HepG2 (cell line): ENCODE measurements at regions not wholly inside any gene's neighbourhood (a gene's known extent, or its start where the extent isn't known, plus 50 kb on each side); places are given as distances from the start of the nearest gene placed in this dataset.

ENCODE experiments used
- ATAC-seq: fragments of 200-7000 bp; cut with Tn5 transposase; 3 replicates; pipeline ENCODE4 v1.9.1; 2020; ENCODE audit warnings: mild to moderate bottlenecking, moderate library complexity
- BruUV-seq: library from RNA; stranded (reverse); fragments of 400-500 nt; replicated peaks from 2 replicates; lab custom pipeline; 2021; lab: Mats Ljungman, UMichigan
- CTCF ChIA-PET: fragments of 300-600 bp; formaldehyde crosslinking; extraction: SDS; loops from one replicate; lab custom pipeline; 2021; ENCODE audit warnings: low total read pairs, inconsistent platforms, low intra/inter-chr PET ratio; lab: Yijun Ruan, JAX
- POLR2A ChIA-PET: fragments of 350-600 bp; sonication (Branson Sonifier 250); formaldehyde crosslinking; loops from one replicate; lab custom pipeline; 2020; ENCODE audit warnings: antibody characterized with exemption, inconsistent platforms; lab: Yijun Ruan, JAX
- DNase-seq: peaks from one replicate; pipeline ENCODE4 v3.0.0-alpha.2; 2015; ENCODE audit warnings: low spot score
- FAIRE-seq: peaks from 3 replicates; lab custom pipeline; 2011; peaks lifted over from hg19 to GRCh38; lab: Jason Lieb, UNC
- H2AFZ ChIP-seq: one replicate; pipeline ENCODE4 v1.6.1; 2011; ENCODE audit warnings: low read length, inconsistent platforms
- H3K27ac ChIP-seq: fragments of 300-600 bp; 3 replicates; pipeline ENCODE4 v1.8.0; 2011; ENCODE audit warnings: mixed run types, mild to moderate bottlenecking, mixed read lengths, low read length, inconsistent platforms; ENCODE audit not compliant: insufficient read depth; ENCODE audit errors: extremely low read length
- H3K27me3 ChIP-seq, 2 experiments: fragments of 200-600 bp in 1 of 2; 2 replicates in 1 of 2; 3 replicates in 1 of 2; pipeline versions ENCODE4 v1.6.0 to v1.8.0; 2011; ENCODE audit warnings: low read length in 2 of 2, mild to moderate bottlenecking in 2 of 2, moderate library complexity in 2 of 2, inconsistent platforms in 1 of 2; ENCODE audit not compliant: insufficient read depth in 2 of 2, control insufficient read depth in 1 of 2
- H3K36me3 ChIP-seq, 2 experiments: fragments of 200-600 bp in 1 of 2; replicated peaks in 1 of 2; 2 replicates in 1 of 2; 3 replicates in 1 of 2; pipeline versions ENCODE4 v1.5.1 to v1.8.0; 2011; ENCODE audit warnings: low read length in 2 of 2, inconsistent platforms in 1 of 2; ENCODE audit not compliant: insufficient read depth in 2 of 2, control insufficient read depth in 1 of 2
- H3K4me1 ChIP-seq: 2 replicates; pipeline ENCODE4 v1.5.1; 2012; ENCODE audit warnings: low read length, inconsistent platforms; ENCODE audit not compliant: insufficient read depth
- H3K4me2 ChIP-seq: 2 replicates; pipeline ENCODE4 v1.6.0; 2011; ENCODE audit warnings: low read depth, low read length, inconsistent platforms
- H3K4me3 ChIP-seq, 3 experiments: fragments of 200-600 bp in 1 of 3; sonication (generic), shearing (Covaris generic) in 1 of 3; replicated peaks in 1 of 3; 2 replicates each; pipeline ENCODE4 v1.5.1; 2011 to 2016; ENCODE audit warnings: low read length in 3 of 3, inconsistent platforms in 2 of 3, low read depth in 2 of 3, mild to moderate bottlenecking in 2 of 3, control low read depth in 1 of 3, mixed read lengths in 1 of 3; ENCODE audit not compliant: insufficient read depth in 1 of 3
- H3K79me2 ChIP-seq: one replicate; pipeline ENCODE4 v1.6.1; 2011; ENCODE audit warnings: low read length, inconsistent platforms; ENCODE audit not compliant: insufficient read depth
- H3K9ac ChIP-seq: 2 replicates; pipeline ENCODE4 v1.6.0; 2011; ENCODE audit warnings: mild to moderate bottlenecking, low read depth, low read length, inconsistent platforms; ENCODE audit not compliant: insufficient read depth
- H3K9me3 ChIP-seq: 2 replicates; pipeline ENCODE4 v1.5.1; 2012; ENCODE audit warnings: mild to moderate bottlenecking, low read length
- H4K20me1 ChIP-seq: 2 replicates; pipeline ENCODE4 v1.6.0; 2011; ENCODE audit warnings: inconsistent platforms, mild to moderate bottlenecking, low read length, moderate library complexity; ENCODE audit not compliant: insufficient read depth
- AFF4 ChIP-seq: sonication (generic); formaldehyde crosslinking; IDR thresholded peaks from 2 replicates; pipeline ENCODE4 v1.4.0; 2020; ENCODE audit warnings: missing genetic modification reagents
- ELF1 ChIP-seq: sonication (generic); formaldehyde crosslinking; IDR thresholded peaks from 2 replicates; pipeline ENCODE4 v1.4.0; 2020; ENCODE audit warnings: missing genetic modification reagents
- ETV6 ChIP-seq: sonication (generic); formaldehyde crosslinking; conservative IDR thresholded peaks from 2 replicates; pipeline ENCODE4 v1.4.0; 2020; ENCODE audit warnings: missing genetic modification reagents
- HDAC1 ChIP-seq: sonication (generic); formaldehyde crosslinking; IDR thresholded peaks from 2 replicates; pipeline ENCODE4 v1.5.1; 2020; ENCODE audit warnings: mild to moderate bottlenecking, missing genetic modification reagents
- HOXA7 ChIP-seq: sonication (generic); formaldehyde crosslinking; IDR thresholded peaks from 2 replicates; pipeline ENCODE4 v1.8.1; 2022; ENCODE audit warnings: mild to moderate bottlenecking, missing genetic modification reagents, moderate library complexity
- SNAPC4 ChIP-seq: sonication (generic); formaldehyde crosslinking; IDR thresholded peaks from 2 replicates; pipeline ENCODE4 v1.4.0; 2020; ENCODE audit warnings: mild to moderate bottlenecking, missing genetic modification reagents
- THAP8 ChIP-seq: sonication (generic); formaldehyde crosslinking; IDR thresholded peaks from 2 replicates; pipeline ENCODE4 v1.5.1; 2020; ENCODE audit warnings: missing genetic modification reagents, mild to moderate bottlenecking, borderline replicate concordance
- ZFP82 ChIP-seq: sonication (generic); formaldehyde crosslinking; IDR thresholded peaks from 2 replicates; pipeline ENCODE4 v1.5.1; 2020; ENCODE audit warnings: mild to moderate bottlenecking, missing genetic modification reagents, borderline replicate concordance
- ZFP90 ChIP-seq: sonication (generic); formaldehyde crosslinking; IDR thresholded peaks from 2 replicates; pipeline ENCODE4 v1.8.0; 2022; ENCODE audit warnings: missing genetic modification reagents, mild to moderate bottlenecking, inconsistent platforms, borderline replicate concordance
- ZKSCAN5 ChIP-seq: sonication (generic); formaldehyde crosslinking; IDR thresholded peaks from 2 replicates; pipeline ENCODE4 v1.5.1; 2020; ENCODE audit warnings: mild to moderate bottlenecking, missing genetic modification reagents
- ZNF292 ChIP-seq: sonication (generic); formaldehyde crosslinking; IDR thresholded peaks from 2 replicates; pipeline ENCODE4 v1.8.1; 2022; ENCODE audit warnings: mild to moderate bottlenecking, low read depth, missing genetic modification reagents, borderline replicate concordance
- ZNF432 ChIP-seq: sonication (generic); formaldehyde crosslinking; IDR thresholded peaks from 2 replicates; pipeline ENCODE4 v1.5.0; 2020; ENCODE audit warnings: missing genetic modification reagents, mild to moderate bottlenecking, borderline replicate concordance
- ZNF781 ChIP-seq: sonication (generic); formaldehyde crosslinking; IDR thresholded peaks from 2 replicates; pipeline ENCODE4 v1.5.1; 2020; ENCODE audit warnings: borderline replicate concordance, mild to moderate bottlenecking, missing genetic modification reagents; ENCODE audit errors: not compliant biosample characterization
- WGBS: methylation state at CpG from one replicate; pipeline ENCODE4 v1.1.6; 2017; ENCODE audit warnings: low lambda C conversion rate; 5-methylcytosine and 5-hydroxymethylcytosine counted together
- in situ Hi-C: cut with HindIII; loops from 2 replicates; pipeline ENCODE4 v1.10.0; 2017; ENCODE audit warnings: low pct_unique_long_range_greater_than_20kb; ENCODE audit not compliant: extremely low pct_ligation_motif_present
- intact Hi-C: fragments of 100-400 bp; cut with micrococcal nuclease; formaldehyde crosslinking; loops from one replicate; pipeline ENCODE4 v1.10.0; 2022; ENCODE audit not compliant: unreplicated experiment

DNA sequence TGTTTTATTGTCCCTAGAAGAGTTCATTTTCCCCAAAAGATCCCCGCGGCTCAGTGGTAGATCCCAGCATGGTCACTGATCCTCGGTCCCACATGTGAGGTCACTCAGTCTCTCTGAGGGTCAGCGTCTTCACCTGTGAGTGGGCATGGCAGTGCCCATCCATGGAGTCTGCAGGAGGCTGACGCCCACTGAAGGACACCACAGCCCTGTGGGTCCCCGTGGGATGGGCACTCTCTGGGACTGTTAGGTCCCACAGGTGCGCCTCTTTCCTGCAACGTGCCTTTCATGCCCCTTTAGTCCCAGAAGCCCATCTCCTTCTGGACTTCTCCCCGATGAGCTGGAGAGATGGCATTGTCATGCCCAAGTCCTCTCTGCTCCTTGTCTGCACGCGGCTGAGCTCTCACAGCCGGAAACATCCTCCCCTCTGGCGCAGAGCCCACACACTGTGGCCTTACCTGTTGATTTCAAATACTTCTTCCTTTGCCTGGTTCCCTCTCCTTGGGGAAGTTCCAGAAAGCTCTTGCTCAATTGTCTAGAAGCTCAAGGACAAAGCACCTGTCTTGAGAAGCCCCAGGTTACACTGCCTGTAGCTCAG is 75.9 kb downstream of the PTGR3 start:
- POLR2A ChIA-PET = no interaction called here
- no TSS peak for BruUV-seq
- CTCF ChIA-PET = no interaction called here

More for the DNA sequence above, 75.9 kb downstream of the PTGR3 start:
- Histone ChIP-seq H4K20me1 (no peaks in the 10 kb centered on the region), H3K36me3 (no peaks in the 10 kb centered on the region), H3K79me2 (no peaks in the 10 kb centered on the region), H3K4me1 (peaks cover 8% of the 10 kb centered on the region), H3K4me2 (no peak overlapping the region), H2AFZ (no peak overlapping the region), H3K27me3 (peaks cover 0 to 40% of the 10 kb centered on the region in 2 experiments; a peak in 4 of 5 replicates), H3K27ac (no peak overlapping the region), H3K9ac (no peak overlapping the region), H3K4me3 (no peak overlapping the region), H3K9me3 (no peaks in the 10 kb centered on the region)
- FAIRE-seq (no peak), ATAC-seq (no peak), DNase-seq (no peak)
- 38% methylated on average over 11 of the region's 13 CpGs for WGBS
- TF ChIP-seq ZKSCAN5 (CRISPR knock-in tag) = no peak
- no peak for TF ChIP-seq ETV6 (CRISPR knock-in tag)
- no peak for TF ChIP-seq HOXA7 (CRISPR knock-in tag)
- no peak for TF ChIP-seq ELF1 (CRISPR knock-in tag)
- no peak for TF ChIP-seq THAP8
- TF ChIP-seq ZNF781 (CRISPR knock-in tag) = no peak
- no peak for TF ChIP-seq SNAPC4 (CRISPR knock-in tag)
- no peak for TF ChIP-seq AFF4 (CRISPR knock-in tag)
- no peak for TF ChIP-seq ZFP82 (CRISPR knock-in tag)
- no peak for TF ChIP-seq ZNF292 (CRISPR knock-in tag)
- no peak for TF ChIP-seq ZFP90 (CRISPR knock-in tag)
- no peak for TF ChIP-seq HDAC1 (CRISPR knock-in tag)
- no peak for TF ChIP-seq ZNF432 (CRISPR knock-in tag)
- intact Hi-C loops (no loop called here), in situ Hi-C loops (no loop called here)
